Vagina (tissue), 2 donors: ENCODE measurements at regions not wholly inside any gene's neighbourhood (a gene's known extent, or its start where the extent isn't known, plus 50 kb on each side); places are given as distances from the start of the nearest gene placed in this dataset.

Experiments
- POLR2A ChIP-seq, 2 donors: fragments of 450-650 bp; IDR thresholded peaks; one replicate each; pipeline ENCODE4 v1.6.1; 2017; ENCODE audit warnings: antibody characterized with exemption in 2 of 2, mild to moderate bottlenecking in 2 of 2, moderate library complexity in 2 of 2
- POLR2AphosphoS5 ChIP-seq, 2 donors: sonication (generic); formaldehyde crosslinking; IDR thresholded peaks; one replicate each; pipeline ENCODE4 v1.9.0; 2017; ENCODE audit warnings: antibody characterized with exemption in 2 of 2, mild to moderate bottlenecking in 2 of 2, low read depth in 1 of 2; ENCODE audit not compliant: insufficient read depth in 1 of 2
- TF ChIP-seq, protein P1 (sequence below), 3 experiments: fragments of 450-650 bp in 2 of 3; fragments of 200-600 bp in 1 of 3; sonication (generic) in 1 of 3; IDR thresholded peaks; one replicate each; pipeline ENCODE4 v1.5.1; 2017 to 2019; ENCODE audit warnings: antibody characterized with exemption in 3 of 3, mild to moderate bottlenecking in 2 of 3, moderate library complexity in 2 of 3

DNA sequence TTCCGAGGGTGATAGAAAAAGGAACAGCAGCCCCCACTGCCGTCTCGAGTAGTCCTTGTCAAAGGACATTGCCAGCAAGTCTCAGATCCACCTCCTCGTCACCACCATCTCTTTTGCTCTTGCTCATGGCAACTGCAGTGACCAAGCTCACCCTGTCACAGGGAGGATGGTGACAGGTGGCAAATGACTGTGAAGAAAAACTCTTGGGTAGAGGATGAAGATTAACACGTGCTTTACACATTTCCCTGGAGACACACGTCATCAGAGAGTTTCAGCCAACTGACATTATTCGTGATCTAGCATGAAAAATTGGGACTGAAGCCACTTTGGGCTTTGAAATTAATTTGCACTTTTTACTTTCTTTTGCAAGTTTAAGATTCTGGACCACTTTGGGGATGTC, 174.3 kb downstream of the EBLN2 start:
- TF ChIP-seq POLR2A (IDR thresholded peaks at IDR 0.05) (no peak), POLR2AphosphoS5 (IDR thresholded peaks at IDR 0.05; ENCODE audit: insufficient read depth in 1 of 2, low read depth in 1 of 2) (no peak)
- TF ChIP-seq, protein P1, sequence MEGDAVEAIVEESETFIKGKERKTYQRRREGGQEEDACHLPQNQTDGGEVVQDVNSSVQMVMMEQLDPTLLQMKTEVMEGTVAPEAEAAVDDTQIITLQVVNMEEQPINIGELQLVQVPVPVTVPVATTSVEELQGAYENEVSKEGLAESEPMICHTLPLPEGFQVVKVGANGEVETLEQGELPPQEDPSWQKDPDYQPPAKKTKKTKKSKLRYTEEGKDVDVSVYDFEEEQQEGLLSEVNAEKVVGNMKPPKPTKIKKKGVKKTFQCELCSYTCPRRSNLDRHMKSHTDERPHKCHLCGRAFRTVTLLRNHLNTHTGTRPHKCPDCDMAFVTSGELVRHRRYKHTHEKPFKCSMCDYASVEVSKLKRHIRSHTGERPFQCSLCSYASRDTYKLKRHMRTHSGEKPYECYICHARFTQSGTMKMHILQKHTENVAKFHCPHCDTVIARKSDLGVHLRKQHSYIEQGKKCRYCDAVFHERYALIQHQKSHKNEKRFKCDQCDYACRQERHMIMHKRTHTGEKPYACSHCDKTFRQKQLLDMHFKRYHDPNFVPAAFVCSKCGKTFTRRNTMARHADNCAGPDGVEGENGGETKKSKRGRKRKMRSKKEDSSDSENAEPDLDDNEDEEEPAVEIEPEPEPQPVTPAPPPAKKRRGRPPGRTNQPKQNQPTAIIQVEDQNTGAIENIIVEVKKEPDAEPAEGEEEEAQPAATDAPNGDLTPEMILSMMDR (IDR thresholded peaks at IDR 0.05): no peak
